NCI-H1417 treated with DMSO at 0.1 percent for 48 hours (cell line): ENCODE measurements at regions not wholly inside any gene's neighbourhood (a gene's known extent, or its start where the extent isn't known, plus 50 kb on each side); places are given as distances from the start of the nearest gene placed in this dataset.

Source experiments
- DNase-seq: peaks from one replicate; lab custom pipeline; 2025; lab: John Stamatoyannopoulos, UW

DNA sequence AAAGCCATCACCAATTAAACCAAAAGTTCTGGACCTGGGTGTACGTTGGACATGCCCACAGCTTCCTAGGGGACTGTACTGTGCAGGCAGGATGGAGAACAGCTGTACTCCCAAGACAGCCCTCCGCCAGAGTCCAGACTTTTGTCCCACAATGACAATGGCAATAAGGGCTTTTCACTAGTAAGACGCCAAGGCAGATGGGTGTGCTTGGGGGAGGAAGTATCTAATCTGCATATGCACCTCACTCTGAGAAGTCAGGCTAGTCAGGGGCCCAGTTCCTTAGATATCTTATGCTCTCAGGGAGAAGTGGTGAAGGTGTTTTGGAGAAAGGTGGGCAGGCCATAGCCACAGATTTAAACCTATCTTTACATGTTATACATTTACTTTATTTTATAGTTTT, 85.1 kb upstream of the USP47 start:
- no peak for DNase-seq

DNA sequence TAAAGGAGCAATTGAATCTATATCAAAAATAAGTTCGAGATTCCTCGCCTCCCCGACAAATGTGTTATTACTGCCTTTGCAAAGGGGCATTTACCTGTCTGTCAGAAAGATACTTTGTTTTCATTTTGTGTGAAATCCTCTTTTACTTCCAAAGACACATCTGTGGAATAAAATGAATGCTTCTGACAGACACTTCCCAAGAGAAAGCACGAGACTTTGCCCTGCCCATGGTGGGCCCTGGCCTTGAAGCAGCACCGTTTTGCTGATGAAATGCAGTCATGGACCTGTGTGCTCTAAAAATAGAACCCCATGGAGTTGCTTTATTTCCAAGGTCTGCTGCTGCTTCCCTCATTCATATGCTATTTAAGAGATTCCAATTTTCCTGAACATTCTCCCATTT, 85.9 kb upstream of the USP47 start:
- no peak for DNase-seq

DNA sequence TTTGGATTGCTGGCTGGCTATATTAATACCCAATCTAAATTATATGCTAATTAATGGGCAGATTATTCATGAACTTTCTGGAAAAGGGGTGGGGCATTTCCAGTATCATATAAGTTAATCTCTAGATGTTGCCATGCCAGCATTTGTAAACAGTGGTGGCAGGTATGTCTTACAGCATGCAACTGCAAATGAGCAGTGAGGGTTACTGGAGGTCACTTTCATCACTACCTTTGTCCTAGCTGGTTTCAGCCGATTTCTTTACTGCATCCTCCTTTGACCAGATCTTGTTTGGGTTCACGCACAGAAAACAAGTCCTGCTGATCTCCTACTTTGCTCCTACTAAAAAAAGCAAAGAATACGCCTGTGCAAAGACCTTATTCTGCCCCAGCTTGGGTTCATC, 89.1 kb upstream of the USP47 start:
- no peak for DNase-seq

GRCh38 chr11:11750017-11750878, 91.5 kb upstream of the USP47 start:
- DNase-seq = no peak

DNA sequence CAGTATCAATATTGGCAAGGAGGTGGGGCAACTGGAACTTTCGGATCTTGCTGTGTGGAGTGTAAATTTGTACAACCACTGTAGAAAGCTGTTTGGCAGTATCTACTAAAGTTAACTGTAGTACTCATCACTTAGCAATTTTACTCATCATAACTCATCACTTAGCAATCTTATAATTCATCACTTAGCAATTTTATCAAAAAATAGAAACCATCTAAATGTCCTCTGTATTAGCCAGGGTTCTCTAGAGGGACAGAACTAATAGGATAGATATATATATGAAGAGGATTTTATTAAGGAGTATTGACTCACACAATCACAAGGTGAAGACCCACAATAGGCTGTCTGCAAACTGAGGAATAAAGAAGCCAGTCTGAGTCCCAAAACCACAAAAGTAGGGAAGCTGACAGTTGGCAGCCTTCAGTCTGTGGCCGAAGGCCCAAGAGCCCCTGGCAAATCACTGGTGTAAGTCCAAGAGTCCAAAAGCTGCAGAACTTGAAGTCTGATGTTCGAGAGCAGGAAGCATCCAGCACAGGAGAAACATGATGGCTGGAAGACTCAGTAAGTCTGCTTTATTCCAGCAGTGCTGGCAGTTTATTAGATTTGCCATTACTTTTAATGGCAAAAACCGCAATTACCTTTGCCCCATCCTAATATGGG, 92.9 kb upstream of the USP47 start:
- no peak for DNase-seq

DNA sequence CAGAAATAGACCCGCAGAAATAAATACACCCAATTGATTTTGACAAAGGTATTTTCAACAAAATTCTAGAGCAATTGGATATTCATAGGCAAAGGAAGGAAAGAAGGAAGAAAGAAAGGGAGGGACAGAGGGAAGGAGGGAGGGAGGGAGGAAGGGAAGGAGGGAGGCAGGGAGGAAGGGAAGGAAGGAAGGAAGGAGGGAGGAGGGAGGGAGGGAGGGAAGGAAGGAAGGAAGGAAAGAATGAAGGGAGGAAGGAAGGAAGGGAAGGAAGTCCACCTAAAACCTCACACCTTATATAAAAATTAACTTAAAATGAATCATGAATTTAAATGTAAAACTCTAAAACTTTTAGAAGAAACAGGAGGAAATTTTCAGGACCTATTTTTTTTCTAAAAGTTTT, 94.2 kb upstream of the USP47 start:
- no peak for DNase-seq

DNA sequence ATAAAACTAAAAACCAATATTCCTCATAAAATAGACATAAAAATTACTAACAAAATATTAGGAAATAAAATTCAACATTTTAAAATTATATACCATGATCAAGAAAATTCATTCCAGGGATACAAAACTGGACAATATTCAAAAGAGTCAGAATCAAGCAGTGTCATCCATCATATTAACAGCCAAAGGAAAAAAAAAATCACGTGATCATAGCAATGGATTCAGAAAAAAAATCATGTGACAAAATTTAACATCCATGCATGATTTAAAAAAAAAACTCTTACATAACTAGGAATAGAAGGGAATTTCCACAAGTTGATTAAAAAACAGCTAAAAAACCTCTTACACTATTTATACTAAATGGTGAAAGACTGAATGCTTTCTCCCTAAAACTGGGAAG, 95.3 kb upstream of the USP47 start:
- DNase-seq = no peak

DNA sequence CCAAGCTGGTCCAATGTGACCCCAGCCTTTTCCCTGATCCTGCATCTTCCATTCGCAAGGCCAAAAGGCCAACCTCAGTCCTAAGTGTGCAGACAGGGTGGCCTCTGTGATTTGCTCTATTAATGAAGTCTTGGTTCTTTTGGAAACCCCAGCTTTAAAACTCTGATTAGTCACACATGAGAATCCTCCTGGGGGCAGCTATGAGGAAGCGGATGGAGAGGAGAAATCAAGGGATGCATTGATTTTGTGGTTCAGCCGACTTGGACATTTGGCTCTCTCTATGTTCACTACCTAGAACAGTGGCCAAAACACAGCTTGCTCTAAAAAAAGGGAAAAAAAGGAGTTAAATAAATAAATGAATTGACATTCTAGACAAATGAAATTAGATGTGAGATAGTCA, 98.6 kb upstream of the USP47 start:
- no peak for DNase-seq

DNA sequence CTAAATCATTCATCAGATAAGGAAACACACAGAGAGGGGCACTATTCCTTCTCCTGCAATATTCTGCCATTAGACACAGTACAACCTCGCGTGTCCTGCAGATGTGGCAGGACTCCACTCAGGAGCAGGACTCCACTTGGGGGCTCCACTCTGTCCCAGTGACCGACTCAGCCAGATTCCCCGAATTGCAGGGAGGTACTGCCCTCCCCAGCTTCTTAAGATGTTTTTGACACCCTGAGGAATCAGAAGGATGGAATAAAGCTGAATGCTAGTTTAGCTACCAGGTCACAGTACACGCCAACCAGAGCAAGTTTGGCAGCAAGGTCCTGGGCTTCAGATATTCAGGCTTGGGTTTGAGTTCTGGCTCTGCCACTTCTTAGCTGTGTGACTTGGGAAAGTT, 99.3 kb upstream of the USP47 start:
- no peak for DNase-seq

DNA sequence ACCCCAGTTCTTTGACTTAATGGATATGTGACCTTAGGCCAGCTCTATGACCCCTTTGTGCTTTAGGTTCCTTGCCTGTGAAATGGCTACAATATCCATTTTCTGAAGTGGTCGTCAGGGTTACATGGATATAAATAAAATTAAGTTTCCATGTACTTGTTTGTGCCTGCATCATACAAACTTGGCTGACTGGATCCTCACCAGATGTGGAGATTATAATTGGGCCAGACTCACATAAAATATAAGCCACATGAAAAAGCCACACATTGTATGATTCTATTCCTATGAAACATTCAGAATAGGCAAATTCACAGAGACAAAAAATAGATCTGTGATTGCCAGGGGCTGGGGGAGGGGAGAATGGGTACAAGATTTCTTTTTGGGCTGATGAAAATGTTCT, 100.9 kb upstream of the USP47 start:
- DNase-seq = no peak

- DNase-seq = peak; percentile 73
Observed at GRCh38 chr11:11740073-11740702, 101.6 kb upstream of the USP47 start.

GRCh38 chr11:11738370-11738769, 103.4 kb upstream of the USP47 start:
- no peak for DNase-seq

GRCh38 chr11:11735586-11735985, 106.2 kb upstream of the USP47 start:
- no peak for DNase-seq

- DNase-seq = no peak
Observed at GRCh38 chr11:11733246-11733747, 108.5 kb upstream of the USP47 start.

DNA sequence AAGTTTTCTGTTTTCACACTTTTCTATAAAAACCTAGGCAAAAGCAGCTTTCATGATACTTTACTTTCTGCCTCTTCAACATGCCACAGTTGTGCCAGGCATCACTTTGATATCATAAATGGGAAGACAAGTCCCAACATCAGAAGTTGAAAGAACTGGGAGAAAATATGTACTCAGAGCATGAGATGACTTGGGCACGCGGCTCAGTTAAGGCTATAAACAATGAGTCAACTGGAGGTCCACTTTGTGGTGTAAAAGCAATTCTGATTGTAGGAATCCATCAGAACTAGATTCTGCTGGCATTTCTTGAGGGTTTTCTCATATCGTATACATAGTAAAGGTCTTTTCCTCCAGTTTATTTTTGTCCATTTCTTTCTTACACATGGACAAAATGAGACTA, 109.7 kb upstream of the USP47 start:
- DNase-seq = no peak

GRCh38 chr11:11731311-11732083, 109.7 kb upstream of the GALNT18 start:
- peak; percentile 37 for DNase-seq

GRCh38 chr11:11728386-11728785, 106.6 kb upstream of the GALNT18 start:
- no peak for DNase-seq

GRCh38 chr11:11725438-11725837, 103.6 kb upstream of the GALNT18 start:
- DNase-seq = no peak

- no peak for DNase-seq
Observed at GRCh38 chr11:11724994-11725393, 103.2 kb upstream of the GALNT18 start.

- no peak for DNase-seq
Observed at GRCh38 chr11:11722861-11723260, 101.1 kb upstream of the GALNT18 start.

DNA sequence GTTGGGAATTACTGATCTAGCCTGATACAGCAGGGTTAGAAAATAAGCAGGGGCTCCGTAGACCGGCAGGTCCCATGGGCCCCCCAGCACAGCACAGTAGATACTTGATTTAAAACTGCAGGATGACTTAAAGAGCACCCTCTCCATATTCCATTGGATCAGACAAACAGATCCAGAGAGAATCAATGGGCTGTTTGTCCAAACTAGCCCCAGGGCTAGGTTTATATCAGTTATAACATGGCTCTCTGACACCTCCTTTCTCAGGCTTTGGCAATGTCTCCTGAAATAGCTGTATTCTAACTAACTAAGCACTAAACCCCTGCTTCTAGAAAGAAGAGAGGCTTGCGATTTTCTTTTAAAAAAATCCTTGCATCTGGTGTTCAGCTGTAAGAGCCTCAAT, 100.4 kb upstream of the GALNT18 start:
- DNase-seq = no peak

DNA sequence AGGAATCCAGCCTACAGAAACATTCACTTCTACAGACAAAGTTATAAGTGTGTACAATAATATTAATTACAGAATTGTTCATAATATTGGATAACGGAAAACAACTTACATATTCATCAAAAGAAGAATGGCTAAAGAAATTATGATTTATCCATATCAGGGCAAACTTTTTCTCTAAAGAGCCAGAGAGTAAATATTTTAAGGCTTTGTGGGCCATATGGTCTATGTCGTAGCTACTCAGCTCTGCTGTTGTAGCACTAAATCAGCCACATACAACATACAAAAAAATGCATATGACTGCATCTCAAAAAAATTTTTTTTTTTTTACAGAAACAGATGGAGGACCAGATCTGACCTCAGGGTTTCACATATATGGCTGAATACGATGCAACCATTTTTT, 96.7 kb upstream of the GALNT18 start:
- DNase-seq = no peak
